Neural progenitor cell (in vitro differentiated cells): ENCODE measurements at regions not wholly inside any gene's neighbourhood (a gene's known extent, or its start where the extent isn't known, plus 50 kb on each side); places are given as distances from the start of the nearest gene placed in this dataset.
"Not testable (repeated sequence)": the region's sequence is repeated elsewhere in the genome, so short reads cannot be mapped to it uniquely, and the experiment has no call there.

Experiments
- DNase-seq: peaks from one replicate; pipeline ENCODE4 v3.0.0-alpha.2; 2016; ENCODE audit warnings: low spot score
- H2AFZ ChIP-seq: fragments of 200-600 bp; sonication (generic); replicated peaks from 2 replicates; pipeline ENCODE4 v1.6.1; 2016; ENCODE audit warnings: antibody characterized with exemption
- H3F3A ChIP-seq: fragments of 200-600 bp; sonication (generic); 2 replicates; pipeline ENCODE4 v1.6.1; 2016; ENCODE audit warnings: antibody characterized with exemption, low read depth
- H3K27ac ChIP-seq: fragments of 200-600 bp; sonication (generic); 2 replicates; pipeline ENCODE4 v1.5.1; 2016; ENCODE audit warnings: mild to moderate bottlenecking
- H3K27me3 ChIP-seq: fragments of 200-600 bp; sonication (generic); 2 replicates; pipeline ENCODE4 v1.6.1; 2016; ENCODE audit warnings: mild to moderate bottlenecking, moderate library complexity
- H3K36me3 ChIP-seq: fragments of 200-600 bp; sonication (generic); 2 replicates; pipeline ENCODE4 v1.5.1; 2016
- H3K4me1 ChIP-seq: fragments of 200-600 bp; sonication (generic); 2 replicates; pipeline ENCODE4 v1.6.1; 2016; ENCODE audit warnings: mixed run types
- H3K4me2 ChIP-seq: fragments of 200-600 bp; sonication (generic); 2 replicates; pipeline ENCODE4 v1.6.1; 2016
- H3K4me3 ChIP-seq: fragments of 200-600 bp; sonication (generic); 2 replicates; pipeline ENCODE4 v1.5.1; 2016
- H3K79me2 ChIP-seq: fragments of 200-600 bp; sonication (generic); 2 replicates; pipeline ENCODE4 v1.6.1; 2016; ENCODE audit warnings: low read depth
- H3K9ac ChIP-seq: fragments of 200-600 bp; sonication (generic); 2 replicates; pipeline ENCODE4 v1.6.1; 2016
- H3K9me3 ChIP-seq: fragments of 200-600 bp; sonication (generic); 2 replicates; pipeline ENCODE4 v1.5.1; 2016; ENCODE audit warnings: low read depth
- H4K20me1 ChIP-seq: fragments of 200-600 bp; sonication (generic); 2 replicates; pipeline ENCODE4 v1.6.1; 2016; ENCODE audit warnings: low read depth
- H3K27ac Mint-ChIP-seq: 3 replicates; pipeline ENCODE4 v1.8.0; 2021; ENCODE audit warnings: mixed read lengths
- H3K27me3 Mint-ChIP-seq: 2 replicates; pipeline ENCODE4 v1.8.0; 2022; ENCODE audit warnings: low read depth, mild to moderate bottlenecking, inconsistent platforms, moderate library complexity, mixed read lengths; ENCODE audit not compliant: insufficient read depth
- H3K36me3 Mint-ChIP-seq: 3 replicates; pipeline ENCODE4 v1.8.0; 2021; ENCODE audit warnings: mixed read lengths
- H3K4me1 Mint-ChIP-seq: 3 replicates; pipeline ENCODE4 v1.8.0; 2021; ENCODE audit warnings: mixed read lengths
- H3K4me3 Mint-ChIP-seq: 3 replicates; pipeline ENCODE4 v1.8.0; 2021; ENCODE audit warnings: mild to moderate bottlenecking, moderate library complexity, mixed read lengths
- H3K9me3 Mint-ChIP-seq: 3 replicates; pipeline ENCODE4 v1.8.0; 2020; ENCODE audit warnings: mixed read lengths

DNA sequence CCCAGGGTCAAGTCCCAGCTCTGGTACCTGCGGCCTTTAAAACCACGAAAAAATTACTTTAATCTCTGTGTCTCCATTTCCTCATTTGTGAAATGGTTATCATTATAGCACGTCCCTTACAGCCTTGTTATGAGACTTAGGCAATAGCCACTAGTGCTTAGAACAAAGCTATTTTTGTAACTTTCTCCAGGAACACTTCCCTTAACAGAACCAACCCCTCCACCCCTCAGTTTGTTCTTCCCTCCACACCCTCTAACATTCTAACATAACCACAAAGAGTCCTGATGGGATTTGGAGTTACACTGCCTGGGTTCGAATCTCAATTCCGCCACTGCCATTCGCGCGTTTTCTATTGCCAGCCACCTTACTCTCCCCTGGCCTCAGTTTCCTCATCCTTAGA, 2777.4 kb upstream of the TPTE start:
- H3K36me3 ChIP-seq, H3K27ac ChIP-seq, H3F3A ChIP-seq, H3K4me1 Mint-ChIP-seq, H3K4me2 ChIP-seq, H3K79me2 ChIP-seq, H3K27me3 Mint-ChIP-seq, H3K9ac ChIP-seq, H4K20me1 ChIP-seq, H3K4me3 ChIP-seq, H3K4me1 ChIP-seq, H3K27me3 ChIP-seq, H2AFZ ChIP-seq, DNase-seq, H3K4me3 Mint-ChIP-seq, H3K27ac Mint-ChIP-seq, H3K36me3 Mint-ChIP-seq, H3K9me3 ChIP-seq, H3K9me3 Mint-ChIP-seq: not testable (repeated sequence)

DNA sequence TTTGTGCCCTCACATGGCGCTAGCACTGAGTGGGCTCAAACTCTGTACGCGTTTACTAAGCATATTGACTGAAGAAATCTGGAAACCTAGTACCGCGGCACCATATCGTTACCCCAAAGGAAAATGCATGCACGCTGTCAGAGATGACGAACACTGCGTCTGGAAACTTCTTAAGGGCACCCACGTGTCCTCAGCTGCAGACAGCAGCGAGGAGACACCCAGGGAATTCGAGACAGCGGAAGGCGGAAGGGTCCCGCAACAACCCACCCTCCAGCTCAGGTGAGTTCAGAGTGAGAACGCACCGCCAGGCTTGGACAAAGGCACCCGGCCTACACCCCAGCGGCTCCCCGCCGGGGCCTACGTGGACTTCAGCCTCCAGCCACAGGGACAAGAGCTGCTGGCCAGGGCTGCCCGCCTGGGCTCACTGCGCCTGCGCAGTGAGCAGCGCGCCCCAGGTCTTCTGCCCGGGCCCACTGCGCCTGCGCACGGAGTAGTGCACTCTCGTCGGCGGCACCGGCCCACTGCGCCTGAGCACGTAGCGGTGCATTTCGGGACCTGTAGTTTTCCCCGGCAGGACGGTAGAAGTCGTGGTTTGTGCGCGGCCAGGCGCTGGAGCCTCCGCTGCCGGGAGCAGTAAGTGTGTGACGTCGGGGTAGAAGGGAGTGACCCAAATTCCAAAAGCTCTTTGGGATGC, 2776.8 kb upstream of the TPTE start:
- not testable (repeated sequence) for H3F3A ChIP-seq, H3K36me3 ChIP-seq, H3K4me1 Mint-ChIP-seq, H3K4me3 Mint-ChIP-seq, H3K27ac ChIP-seq, DNase-seq, H3K4me2 ChIP-seq, H3K27me3 Mint-ChIP-seq, H4K20me1 ChIP-seq, H3K4me3 ChIP-seq, H3K9me3 Mint-ChIP-seq, H3K79me2 ChIP-seq, H3K9ac ChIP-seq, H3K9me3 ChIP-seq, H3K27me3 ChIP-seq, H3K27ac Mint-ChIP-seq, H3K36me3 Mint-ChIP-seq, H2AFZ ChIP-seq, H3K4me1 ChIP-seq

- H3K36me3 ChIP-seq, H3K4me3 Mint-ChIP-seq: not testable (repeated sequence)
These were observed 2776.3 kb upstream of the TPTE start for GRCh38 chr21:7745100-7745450.

DNA sequence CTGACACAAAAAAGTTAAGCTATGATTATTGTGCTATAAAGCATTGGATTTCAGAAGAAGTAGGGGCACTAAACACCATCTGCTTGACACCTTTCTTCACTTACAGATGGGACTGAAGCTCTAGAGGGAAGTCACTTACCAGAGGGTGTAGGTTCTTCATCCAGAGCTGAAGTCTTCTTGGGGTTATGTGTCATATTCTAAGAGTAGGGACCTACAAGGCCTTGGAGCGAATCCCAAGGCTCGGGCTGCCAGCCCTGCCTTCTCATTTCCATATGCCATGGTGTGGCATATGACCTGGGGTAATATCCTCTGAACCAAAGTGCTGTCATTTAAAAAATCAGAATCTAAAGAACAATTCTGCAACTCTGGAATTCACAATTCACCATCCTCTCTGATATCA, 2773.4 kb upstream of the TPTE start:
- not testable (repeated sequence) for H3K4me3 ChIP-seq, H3K27me3 ChIP-seq, DNase-seq, H3K4me2 ChIP-seq, H3K79me2 ChIP-seq, H3K36me3 Mint-ChIP-seq, H3K4me3 Mint-ChIP-seq, H3K9me3 Mint-ChIP-seq, H3K27ac Mint-ChIP-seq, H3K36me3 ChIP-seq, H3F3A ChIP-seq, H3K9ac ChIP-seq, H3K9me3 ChIP-seq, H3K4me1 Mint-ChIP-seq, H3K27me3 Mint-ChIP-seq, H4K20me1 ChIP-seq, H2AFZ ChIP-seq, H3K4me1 ChIP-seq, H3K27ac ChIP-seq

More at GRCh38 chr21:7745100-7745450, 2776.3 kb upstream of the TPTE start:
- H3K4me3 ChIP-seq, H3K27me3 Mint-ChIP-seq, DNase-seq, H3K9me3 ChIP-seq, H3K36me3 Mint-ChIP-seq, H4K20me1 ChIP-seq, H3K27me3 ChIP-seq, H3K9ac ChIP-seq, H3K27ac ChIP-seq, H3K4me1 Mint-ChIP-seq, H3K27ac Mint-ChIP-seq, H3K9me3 Mint-ChIP-seq, H2AFZ ChIP-seq, H3K79me2 ChIP-seq, H3F3A ChIP-seq, H3K4me2 ChIP-seq, H3K4me1 ChIP-seq: not testable (repeated sequence)

DNA sequence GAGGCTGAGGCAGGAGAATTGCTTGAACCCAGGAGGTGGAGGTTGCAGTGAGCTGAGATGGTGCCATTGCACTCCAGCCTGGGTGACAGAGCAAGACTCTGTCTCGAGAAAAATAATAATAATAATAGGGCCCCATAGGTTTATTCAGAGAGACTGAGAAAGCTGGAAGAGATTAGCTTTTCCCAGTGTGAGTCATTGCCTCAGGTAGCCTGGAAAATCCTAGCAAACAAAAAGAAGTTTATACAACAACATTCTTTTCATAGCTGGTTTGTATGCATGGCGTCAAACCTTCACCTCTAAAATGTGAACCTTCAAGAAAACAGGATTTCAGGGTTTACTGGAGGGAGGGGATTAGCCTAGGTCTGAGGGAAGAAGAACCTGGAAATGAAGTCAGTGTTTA, 2768.8 kb upstream of the TPTE start:
- not testable (repeated sequence) for DNase-seq, H3K9ac ChIP-seq, H3K4me3 ChIP-seq, H3K27me3 ChIP-seq, H3K4me3 Mint-ChIP-seq, H3K36me3 Mint-ChIP-seq, H3F3A ChIP-seq, H3K4me2 ChIP-seq, H3K27ac ChIP-seq, H2AFZ ChIP-seq, H3K4me1 ChIP-seq, H3K79me2 ChIP-seq, H3K4me1 Mint-ChIP-seq, H3K27me3 Mint-ChIP-seq, H3K27ac Mint-ChIP-seq, H4K20me1 ChIP-seq, H3K9me3 Mint-ChIP-seq, H3K36me3 ChIP-seq, H3K9me3 ChIP-seq

GRCh38 chr21:7753380-7753877, 2768.0 kb upstream of the TPTE start:
- not testable (repeated sequence) for H3K36me3 ChIP-seq, H3K4me1 ChIP-seq, H3K9ac ChIP-seq, H3K79me2 ChIP-seq, H3K27ac ChIP-seq, H3K9me3 ChIP-seq, H3K4me3 ChIP-seq, H3K27ac Mint-ChIP-seq, H3K27me3 Mint-ChIP-seq, H4K20me1 ChIP-seq, H2AFZ ChIP-seq, DNase-seq, H3K4me1 Mint-ChIP-seq, H3K4me2 ChIP-seq, H3K27me3 ChIP-seq, H3F3A ChIP-seq, H3K4me3 Mint-ChIP-seq, H3K9me3 Mint-ChIP-seq, H3K36me3 Mint-ChIP-seq

GRCh38 chr21:7769985-7770384, 2751.4 kb upstream of the TPTE start:
- H3F3A ChIP-seq, H3K4me1 Mint-ChIP-seq, H3K36me3 Mint-ChIP-seq, H2AFZ ChIP-seq, H3K4me1 ChIP-seq, H3K9me3 Mint-ChIP-seq, H3K27ac ChIP-seq, H4K20me1 ChIP-seq, H3K4me3 ChIP-seq, H3K27me3 ChIP-seq, H3K9me3 ChIP-seq, H3K9ac ChIP-seq, H3K79me2 ChIP-seq, H3K4me3 Mint-ChIP-seq, H3K4me2 ChIP-seq, H3K27ac Mint-ChIP-seq, DNase-seq, H3K36me3 ChIP-seq, H3K27me3 Mint-ChIP-seq: not testable (repeated sequence)

DNA sequence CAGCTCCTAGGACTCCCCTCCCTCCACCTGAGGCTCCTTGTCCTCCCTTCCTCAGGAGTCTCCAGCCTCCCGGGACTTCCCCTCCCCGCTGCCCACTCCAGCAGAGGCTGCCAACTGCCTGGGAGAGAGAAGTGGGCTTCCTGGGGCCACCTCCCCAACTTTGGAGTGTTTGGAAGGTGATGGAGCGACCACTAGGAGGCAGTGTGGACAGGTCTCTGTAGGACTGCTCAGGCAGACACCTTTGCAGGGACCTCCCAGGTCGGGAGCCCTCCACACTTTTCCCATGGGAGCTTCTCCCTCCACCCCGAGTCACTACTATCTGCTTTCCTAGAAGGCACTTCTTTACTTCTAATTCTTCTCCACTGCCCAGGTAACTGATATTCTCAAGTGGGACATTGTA, 2747.2 kb upstream of the TPTE start:
- not testable (repeated sequence) for H3K27me3 Mint-ChIP-seq, H3K9me3 Mint-ChIP-seq, DNase-seq, H4K20me1 ChIP-seq, H3K9ac ChIP-seq, H3K4me3 ChIP-seq, H3K4me1 ChIP-seq, H3K4me3 Mint-ChIP-seq, H3K9me3 ChIP-seq, H3K79me2 ChIP-seq, H3K36me3 ChIP-seq, H3F3A ChIP-seq, H3K4me1 Mint-ChIP-seq, H3K36me3 Mint-ChIP-seq, H3K4me2 ChIP-seq, H2AFZ ChIP-seq, H3K27ac Mint-ChIP-seq, H3K27ac ChIP-seq, H3K27me3 ChIP-seq
